Fibroblast of skin of left biceps (primary cell): ENCODE measurements at regions not wholly inside any gene's neighbourhood (a gene's known extent, or its start where the extent isn't known, plus 50 kb on each side); places are given as distances from the start of the nearest gene placed in this dataset.

Source experiments
- DNase-seq, 2 experiments: peaks; one replicate each; pipeline ENCODE4 v3.0.0-alpha.2; 2013; ENCODE audit warnings: low read depth in 2 of 2

GRCh38 chr10:131792011-131792651, 108.7 kb upstream of the PPP2R2D start:
- no peak for DNase-seq

- no peak for DNase-seq
Measured at GRCh38 chr10:131792809-131793208, 108.0 kb upstream of the PPP2R2D start.

- DNase-seq = no peak
Measured at GRCh38 chr10:131795761-131796160, 105.0 kb upstream of the PPP2R2D start.

GRCh38 chr10:131797626-131798025, 103.2 kb upstream of the PPP2R2D start:
- DNase-seq = no peak

GRCh38 chr10:131799429-131799828, 101.4 kb upstream of the PPP2R2D start:
- no peak for DNase-seq

GRCh38 chr10:131802156-131802915, 98.5 kb upstream of the PPP2R2D start:
- DNase-seq = no peak

- DNase-seq = no peak
Measured at GRCh38 chr10:131802996-131803395, 97.8 kb upstream of the PPP2R2D start.

- DNase-seq = no peak
Measured at GRCh38 chr10:131803860-131804425, 96.9 kb upstream of the PPP2R2D start.

- no peak for DNase-seq
Measured at GRCh38 chr10:131804551-131805295, 96.1 kb upstream of the PPP2R2D start.

- no peak for DNase-seq
Measured at GRCh38 chr10:131805696-131806095, 95.1 kb upstream of the PPP2R2D start.

- DNase-seq = no peak
Measured at GRCh38 chr10:131806146-131806545, 94.7 kb upstream of the PPP2R2D start.

- DNase-seq = no peak
Measured at GRCh38 chr10:131806646-131807317, 94.0 kb upstream of the PPP2R2D start.

- no peak for DNase-seq
Measured at GRCh38 chr10:131808370-131808930, 92.4 kb upstream of the PPP2R2D start.

- DNase-seq = no peak
Measured at GRCh38 chr10:131810036-131810804, 90.6 kb upstream of the PPP2R2D start.

GRCh38 chr10:131810805-131811629, 89.8 kb upstream of the PPP2R2D start:
- DNase-seq = no peak

- no peak for DNase-seq
Measured at GRCh38 chr10:131811630-131812403, 89.0 kb upstream of the PPP2R2D start.

- DNase-seq = no peak
Measured at GRCh38 chr10:131812736-131813604, 87.8 kb upstream of the PPP2R2D start.
